ENCODE measurements at regions not wholly inside any gene's neighbourhood (a gene's known extent, or its start where the extent isn't known, plus 50 kb on each side); places are given as distances from the start of the nearest gene placed in this dataset.

DNA sequence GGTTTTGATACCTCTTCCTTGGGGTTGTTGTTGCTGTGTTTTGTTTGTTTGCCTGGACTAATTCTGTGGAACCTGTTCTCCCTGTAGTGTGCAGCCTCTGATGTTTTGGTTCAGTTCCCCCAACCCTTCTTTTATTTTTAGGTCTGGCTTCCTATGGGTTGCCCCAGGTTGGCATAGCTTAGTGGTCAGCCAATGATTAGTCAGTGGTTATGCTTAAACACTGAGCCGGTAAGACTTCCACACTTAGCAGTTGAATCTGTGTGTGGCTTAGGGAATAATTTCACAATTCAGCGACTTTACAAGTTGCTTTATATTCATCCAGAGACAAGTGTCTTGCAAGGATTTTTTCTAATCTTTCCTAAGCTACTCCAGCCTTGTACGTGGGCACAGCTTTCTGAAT, 78.6 kb upstream of the CLPB start:
- no peak for ATAC-seq
- TF ChIP-seq BACH2 (CRISPR knock-in tag; IDR thresholded peaks at IDR 0.05; ENCODE audit: borderline replicate concordance) (no peak), ARNTL (CRISPR knock-in tag; IDR thresholded peaks at IDR 0.05; ENCODE audit: borderline replicate concordance, low read depth) (no peak), POU6F1 (CRISPR knock-in tag; IDR thresholded peaks at IDR 0.05; ENCODE audit: borderline replicate concordance, low read depth) (no peak), ISL1 (CRISPR knock-in tag; IDR thresholded peaks at IDR 0.05) (no peak), ZFP30 (CRISPR knock-in tag; IDR thresholded peaks at IDR 0.05) (no peak), TSHZ2 (CRISPR knock-in tag; IDR thresholded peaks at IDR 0.05) (no peak), ZNF565 (CRISPR knock-in tag; conservative IDR thresholded peaks at IDR 0.05; ENCODE audit: low read depth) (no peak)
- TF ChIP-seq, protein P1, sequence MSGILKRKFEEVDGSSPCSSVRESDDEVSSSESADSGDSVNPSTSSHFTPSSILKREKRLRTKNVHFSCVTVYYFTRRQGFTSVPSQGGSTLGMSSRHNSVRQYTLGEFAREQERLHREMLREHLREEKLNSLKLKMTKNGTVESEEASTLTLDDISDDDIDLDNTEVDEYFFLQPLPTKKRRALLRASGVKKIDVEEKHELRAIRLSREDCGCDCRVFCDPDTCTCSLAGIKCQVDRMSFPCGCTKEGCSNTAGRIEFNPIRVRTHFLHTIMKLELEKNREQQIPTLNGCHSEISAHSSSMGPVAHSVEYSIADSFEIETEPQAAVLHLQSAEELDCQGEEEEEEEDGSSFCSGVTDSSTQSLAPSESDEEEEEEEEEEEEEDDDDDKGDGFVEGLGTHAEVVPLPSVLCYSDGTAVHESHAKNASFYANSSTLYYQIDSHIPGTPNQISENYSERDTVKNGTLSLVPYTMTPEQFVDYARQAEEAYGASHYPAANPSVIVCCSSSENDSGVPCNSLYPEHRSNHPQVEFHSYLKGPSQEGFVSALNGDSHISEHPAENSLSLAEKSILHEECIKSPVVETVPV (CRISPR knock-in tag; IDR thresholded peaks at IDR 0.05): no peak
- TF ChIP-seq, protein P2, sequence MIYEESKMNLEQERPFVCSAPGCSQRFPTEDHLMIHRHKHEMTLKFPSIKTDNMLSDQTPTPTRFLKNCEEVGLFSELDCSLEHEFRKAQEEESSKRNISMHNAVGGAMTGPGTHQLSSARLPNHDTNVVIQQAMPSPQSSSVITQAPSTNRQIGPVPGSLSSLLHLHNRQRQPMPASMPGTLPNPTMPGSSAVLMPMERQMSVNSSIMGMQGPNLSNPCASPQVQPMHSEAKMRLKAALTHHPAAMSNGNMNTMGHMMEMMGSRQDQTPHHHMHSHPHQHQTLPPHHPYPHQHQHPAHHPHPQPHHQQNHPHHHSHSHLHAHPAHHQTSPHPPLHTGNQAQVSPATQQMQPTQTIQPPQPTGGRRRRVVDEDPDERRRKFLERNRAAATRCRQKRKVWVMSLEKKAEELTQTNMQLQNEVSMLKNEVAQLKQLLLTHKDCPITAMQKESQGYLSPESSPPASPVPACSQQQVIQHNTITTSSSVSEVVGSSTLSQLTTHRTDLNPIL (CRISPR knock-in tag; IDR thresholded peaks at IDR 0.05; ENCODE audit: low read depth): no peak

DNA sequence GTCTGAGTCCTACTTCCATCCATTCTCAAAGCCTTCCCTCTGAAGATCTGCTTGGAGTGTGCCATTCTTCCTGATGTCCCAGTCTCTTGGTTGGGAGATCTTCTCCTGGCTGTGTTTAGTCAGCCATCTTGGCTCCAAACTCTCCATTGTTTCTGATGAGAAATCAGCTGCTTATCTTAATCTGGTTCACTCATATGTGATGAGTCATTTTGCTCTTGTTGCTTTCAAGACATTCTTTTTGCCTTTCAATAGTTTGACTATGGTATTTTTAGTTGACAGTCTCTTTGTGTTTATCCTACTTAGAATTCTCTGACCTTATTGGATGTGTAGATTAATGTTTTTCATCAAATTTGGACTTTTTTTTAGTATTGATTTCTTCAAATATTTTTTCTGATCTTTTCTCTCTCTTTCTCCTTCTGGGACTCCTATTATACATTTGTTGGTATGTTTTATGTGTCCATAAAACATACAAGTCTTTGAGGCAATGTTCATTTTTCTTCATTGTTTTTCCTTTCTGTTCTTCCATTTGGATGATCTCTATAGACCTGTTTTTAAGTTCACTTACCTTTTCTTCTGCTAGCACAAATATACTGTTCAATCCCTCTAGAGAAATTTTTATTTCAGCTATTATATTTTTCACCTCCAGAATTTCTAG, 77.2 kb upstream of the CLPB start:
- TF ChIP-seq CSDC2 (CRISPR knock-in tag; IDR thresholded peaks at IDR 0.05): no peak
- no peak for TF ChIP-seq TCF4 (CRISPR knock-in tag; IDR thresholded peaks at IDR 0.05; ENCODE audit: borderline replicate concordance)
- TF ChIP-seq, protein P3, sequence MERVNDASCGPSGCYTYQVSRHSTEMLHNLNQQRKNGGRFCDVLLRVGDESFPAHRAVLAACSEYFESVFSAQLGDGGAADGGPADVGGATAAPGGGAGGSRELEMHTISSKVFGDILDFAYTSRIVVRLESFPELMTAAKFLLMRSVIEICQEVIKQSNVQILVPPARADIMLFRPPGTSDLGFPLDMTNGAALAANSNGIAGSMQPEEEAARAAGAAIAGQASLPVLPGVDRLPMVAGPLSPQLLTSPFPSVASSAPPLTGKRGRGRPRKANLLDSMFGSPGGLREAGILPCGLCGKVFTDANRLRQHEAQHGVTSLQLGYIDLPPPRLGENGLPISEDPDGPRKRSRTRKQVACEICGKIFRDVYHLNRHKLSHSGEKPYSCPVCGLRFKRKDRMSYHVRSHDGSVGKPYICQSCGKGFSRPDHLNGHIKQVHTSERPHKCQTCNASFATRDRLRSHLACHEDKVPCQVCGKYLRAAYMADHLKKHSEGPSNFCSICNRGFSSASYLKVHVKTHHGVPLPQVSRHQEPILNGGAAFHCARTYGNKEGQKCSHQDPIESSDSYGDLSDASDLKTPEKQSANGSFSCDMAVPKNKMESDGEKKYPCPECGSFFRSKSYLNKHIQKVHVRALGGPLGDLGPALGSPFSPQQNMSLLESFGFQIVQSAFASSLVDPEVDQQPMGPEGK (CRISPR knock-in tag; IDR thresholded peaks at IDR 0.05; ENCODE audit: borderline replicate concordance): no peak
- TF ChIP-seq ZC3H10 (CRISPR knock-in tag; IDR thresholded peaks at IDR 0.05): no peak
- TF ChIP-seq, protein P2 (CRISPR knock-in tag; IDR thresholded peaks at IDR 0.05; ENCODE audit: low read depth): no peak
- TF ChIP-seq GLIS3 (CRISPR knock-in tag; IDR thresholded peaks at IDR 0.05): no peak
- no peak for TF ChIP-seq ZFP3 (CRISPR knock-in tag; IDR thresholded peaks at IDR 0.05)
- TF ChIP-seq SNAI2 (CRISPR knock-in tag; IDR thresholded peaks at IDR 0.05): no peak
- no peak for TF ChIP-seq TOX (CRISPR knock-in tag; IDR thresholded peaks at IDR 0.05; ENCODE audit: borderline replicate concordance)
- TF ChIP-seq ZNF565 (CRISPR knock-in tag; conservative IDR thresholded peaks at IDR 0.05; ENCODE audit: low read depth): no peak
- TF ChIP-seq ZNF8 (CRISPR knock-in tag; IDR thresholded peaks at IDR 0.05): no peak
- TF ChIP-seq TSHZ2 (CRISPR knock-in tag; IDR thresholded peaks at IDR 0.05): no peak
- no peak for TF ChIP-seq ZFP30 (CRISPR knock-in tag; IDR thresholded peaks at IDR 0.05)
- no peak for TF ChIP-seq POU6F1 (CRISPR knock-in tag; IDR thresholded peaks at IDR 0.05; ENCODE audit: borderline replicate concordance, low read depth)
- TF ChIP-seq ZNF70 (CRISPR knock-in tag; IDR thresholded peaks at IDR 0.05): no peak
- no peak for TF ChIP-seq ESRRG (CRISPR knock-in tag; IDR thresholded peaks at IDR 0.05)
- ATAC-seq: no peak

Measured in SK-N-SH treated with all-trans-retinoic acid at 6 μM for 48 hours (cell line).